CD4-positive, alpha-beta T cell treated with Interleukin-4 for 1 hour (primary cell): ENCODE measurements at regions not wholly inside any gene's neighbourhood (a gene's known extent, or its start where the extent isn't known, plus 50 kb on each side); places are given as distances from the start of the nearest gene placed in this dataset.

ENCODE experiments used
- DNase-seq, 2 donors: peaks; one replicate each; pipeline ENCODE4 v3.0.0-alpha.2; 2020 to 2022

- DNase-seq, result no peak
Measured at GRCh38 chr22:49267996-49268395, 559.7 kb downstream of the BRD1 start.

- DNase-seq, result no peak
Measured at GRCh38 chr22:49266561-49267519, 560.8 kb downstream of the BRD1 start.

GRCh38 chr22:49264696-49265095, 563.0 kb downstream of the BRD1 start:
- DNase-seq, result no peak

GRCh38 chr22:49263101-49263500, 564.6 kb downstream of the BRD1 start:
- no peak for DNase-seq

GRCh38 chr22:49262167-49262566, 565.5 kb downstream of the BRD1 start:
- no peak for DNase-seq

GRCh38 chr22:49261616-49262015, 566.1 kb downstream of the BRD1 start:
- no peak for DNase-seq

- no peak for DNase-seq
Measured at GRCh38 chr22:49260681-49261580, 566.7 kb downstream of the BRD1 start.

- no peak for DNase-seq
Measured at GRCh38 chr22:49259839-49260615, 567.6 kb downstream of the BRD1 start.

- DNase-seq, result no peak
Measured at GRCh38 chr22:49258107-49259010, 569.3 kb downstream of the BRD1 start.

- DNase-seq, result no peak
Measured at GRCh38 chr22:49257551-49257961, 570.1 kb downstream of the BRD1 start.

GRCh38 chr22:49255741-49256318, 571.8 kb downstream of the BRD1 start:
- no peak for DNase-seq

- DNase-seq, result no peak
Measured at GRCh38 chr22:49255154-49255553, 572.5 kb downstream of the BRD1 start.

GRCh38 chr22:49253656-49254055, 574.0 kb downstream of the BRD1 start:
- DNase-seq, result no peak

GRCh38 chr22:49251371-49251770, 576.3 kb downstream of the BRD1 start:
- no peak for DNase-seq

- no peak for DNase-seq
Measured at GRCh38 chr22:49247194-49247924, 580.3 kb downstream of the BRD1 start.

- DNase-seq, result no peak
Measured at GRCh38 chr22:49244466-49245420, 582.9 kb downstream of the BRD1 start.

GRCh38 chr22:49243965-49244364, 583.7 kb downstream of the BRD1 start:
- no peak for DNase-seq

- no peak for DNase-seq
Measured at GRCh38 chr22:49243335-49243734, 584.3 kb downstream of the BRD1 start.

- no peak for DNase-seq
Measured at GRCh38 chr22:49242480-49242879, 585.2 kb downstream of the BRD1 start.
